H1 (cell line): ENCODE measurements at regions not wholly inside any gene's neighbourhood (a gene's known extent, or its start where the extent isn't known, plus 50 kb on each side); places are given as distances from the start of the nearest gene placed in this dataset.

Experiments
- CTCF ChIA-PET: fragments of 300-600 bp; sonication (Branson Sonifier 250); formaldehyde crosslinking; loops from one replicate; lab custom pipeline; 2021; ENCODE audit not compliant: partially characterized antibody; lab: Charles Lee
- POLR2A ChIA-PET: fragments of 300-600 bp; sonication (Branson Sonifier 250); formaldehyde crosslinking; loops from one replicate; lab custom pipeline; 2021; ENCODE audit warnings: inconsistent platforms; ENCODE audit not compliant: partially characterized antibody; lab: Charles Lee
- DNase-seq, 2 experiments: peaks; one replicate each; pipeline versions ENCODE4 v3.0.0 to v3.0.0-alpha.2; 2010 to 2022; ENCODE audit warnings: low spot score in 2 of 2, low read depth in 1 of 2, mixed read lengths in 1 of 2
- FAIRE-seq: peaks from 2 replicates; lab custom pipeline; 2011; peaks lifted over from hg19 to GRCh38; lab: Jason Lieb, UNC
- H2AFZ ChIP-seq: 2 replicates; pipeline ENCODE4 v1.8.1; 2012; ENCODE audit warnings: low read length, inconsistent platforms
- H2AK5ac ChIP-seq: 2 replicates; pipeline ENCODE4 v1.6.1; 2013; ENCODE audit warnings: low read depth, low read length
- H2BK120ac ChIP-seq: replicated peaks from 2 replicates; pipeline ENCODE3; 2013; ENCODE audit warnings: low read depth, low read length, inconsistent platforms
- H2BK12ac ChIP-seq: 2 replicates; pipeline ENCODE4 v1.6.1; 2013; ENCODE audit warnings: low read depth, low read length
- H2BK15ac ChIP-seq: 2 replicates; pipeline ENCODE4 v1.6.1; 2013; ENCODE audit warnings: low read length
- H2BK20ac ChIP-seq: 2 replicates; pipeline ENCODE4 v1.6.1; 2013; ENCODE audit warnings: low read length
- H2BK5ac ChIP-seq: 2 replicates; pipeline ENCODE4 v1.6.1; 2013; ENCODE audit warnings: low read depth, low read length
- H3K14ac ChIP-seq: 2 replicates; pipeline ENCODE4 v1.6.1; 2013; ENCODE audit warnings: inconsistent platforms; ENCODE audit not compliant: insufficient read length
- H3K18ac ChIP-seq: 2 replicates; pipeline ENCODE4 v1.6.1; 2013; ENCODE audit warnings: low read length; ENCODE audit errors: extremely low read depth
- H3K23ac ChIP-seq: 2 replicates; pipeline ENCODE4 v1.6.1; 2013; ENCODE audit warnings: inconsistent platforms; ENCODE audit not compliant: insufficient read length
- H3K23me2 ChIP-seq: 2 replicates; pipeline ENCODE4 v1.6.1; 2013; ENCODE audit warnings: low read depth, low read length
- H3K27ac ChIP-seq: 2 replicates; pipeline ENCODE4 v1.6.1; 2011; ENCODE audit warnings: low read depth, low read length, inconsistent platforms
- H3K27me3 ChIP-seq, 4 experiments: replicated peaks in 1 of 4; 1 replicate in 1 of 4; 2 replicates in 3 of 4; pipeline versions ENCODE4 v1.6.1 to v1.8.1; 2011 to 2013; ENCODE audit warnings: low read length in 3 of 4, mild to moderate bottlenecking in 3 of 4, inconsistent platforms in 2 of 4, mixed read lengths in 2 of 4, moderate library complexity in 1 of 4; ENCODE audit not compliant: control insufficient read depth in 3 of 4, insufficient read depth in 3 of 4; ENCODE audit errors: extremely low read depth in 1 of 4
- H3K36me3 ChIP-seq, 4 experiments: 2 replicates each; pipeline versions ENCODE4 v1.6.1 to v1.8.1; 2011 to 2013; ENCODE audit warnings: mild to moderate bottlenecking in 4 of 4, low read length in 3 of 4, moderate library complexity in 2 of 4, control low read depth in 1 of 4, inconsistent platforms in 1 of 4; ENCODE audit not compliant: insufficient read depth in 4 of 4, control insufficient read depth in 2 of 4
- H3K4ac ChIP-seq: replicated peaks from 2 replicates; pipeline ENCODE3; 2013; ENCODE audit warnings: low read length, low read depth, mixed read lengths, inconsistent platforms; ENCODE audit not compliant: insufficient read length
- H3K4me1 ChIP-seq, 4 experiments: replicated peaks in 1 of 4; 1 replicate in 1 of 4; 2 replicates in 3 of 4; pipeline versions ENCODE4 v1.6.1 to v1.8.1; 2011 to 2013; ENCODE audit warnings: low read length in 3 of 4, inconsistent platforms in 2 of 4, mixed read lengths in 1 of 4; ENCODE audit not compliant: insufficient read depth in 4 of 4, control insufficient read depth in 3 of 4
- H3K4me2 ChIP-seq, 2 experiments: 2 replicates each; pipeline versions ENCODE4 v1.6.1 to v1.8.1; 2011 to 2013; ENCODE audit warnings: low read depth in 2 of 2, low read length in 2 of 2, control low read depth in 1 of 2, inconsistent platforms in 1 of 2, mild to moderate bottlenecking in 1 of 2; ENCODE audit not compliant: insufficient read depth in 1 of 2
- H3K4me3 ChIP-seq, 4 experiments: fragments of 200-600, 300-600 bp in 1 of 4; sonication (generic), shearing (Covaris generic), sonication (Bioruptor Twin) in 1 of 4; 2 replicates each; pipeline versions ENCODE4 v1.5.1 to v1.8.1; 2011 to 2016; ENCODE audit warnings: low read length in 4 of 4, low read depth in 3 of 4, control low read depth in 2 of 4, inconsistent platforms in 2 of 4, mild to moderate bottlenecking in 2 of 4, mixed read lengths in 1 of 4, moderate library complexity in 1 of 4; ENCODE audit not compliant: insufficient read depth in 2 of 4; ENCODE audit errors: extremely low read depth in 1 of 4
- H3K56ac ChIP-seq: replicated peaks from 2 replicates; pipeline ENCODE3; 2013; ENCODE audit warnings: low read depth, mild to moderate bottlenecking, mixed read lengths, low read length, inconsistent platforms; ENCODE audit not compliant: insufficient read length
- H3K79me1 ChIP-seq: 2 replicates; pipeline ENCODE4 v1.6.1; 2013; ENCODE audit warnings: low read depth, low read length, control low read depth
- H3K79me2 ChIP-seq, 2 experiments: 2 replicates each; pipeline versions ENCODE4 v1.6.1 to v1.8.1; 2012 to 2013; ENCODE audit warnings: low read length in 2 of 2, mild to moderate bottlenecking in 2 of 2, inconsistent platforms in 1 of 2; ENCODE audit not compliant: insufficient read depth in 2 of 2, control insufficient read depth in 1 of 2
- H3K9ac ChIP-seq, 4 experiments: replicated peaks in 1 of 4; 1 replicate in 1 of 4; 2 replicates in 3 of 4; pipeline versions ENCODE4 v1.6.1 to v1.8.1; 2011 to 2013; ENCODE audit warnings: low read depth in 3 of 4, low read length in 3 of 4, control low read depth in 2 of 4, mild to moderate bottlenecking in 2 of 4, moderate library complexity in 2 of 4, inconsistent platforms in 1 of 4; ENCODE audit errors: extremely low read depth in 1 of 4
- H3K9me3 ChIP-seq, 2 experiments: 2 replicates each; pipeline versions ENCODE4 v1.6.1 to v1.8.1; 2012 to 2013; ENCODE audit warnings: mild to moderate bottlenecking in 2 of 2, moderate library complexity in 2 of 2, control low read depth in 1 of 2, inconsistent platforms in 1 of 2, low read depth in 1 of 2, low read length in 1 of 2, mixed read lengths in 1 of 2; ENCODE audit not compliant: insufficient read depth in 2 of 2
- H4K20me1 ChIP-seq, 2 experiments: replicated peaks in 1 of 2; 2 replicates each; pipeline versions ENCODE3 to v1.8.1; 2011 to 2013; ENCODE audit warnings: inconsistent platforms in 2 of 2, low read length in 2 of 2, mild to moderate bottlenecking in 1 of 2; ENCODE audit not compliant: insufficient read depth in 2 of 2, control insufficient read depth in 1 of 2
- H4K5ac ChIP-seq: 2 replicates; pipeline ENCODE4 v1.6.1; 2013; ENCODE audit warnings: low read length, low read depth, mixed read lengths, inconsistent platforms; ENCODE audit not compliant: insufficient read length
- H4K8ac ChIP-seq: 2 replicates; pipeline ENCODE4 v1.8.0; 2013; ENCODE audit warnings: mild to moderate bottlenecking, moderate library complexity, low read length, inconsistent platforms; ENCODE audit not compliant: insufficient read depth; ENCODE audit errors: extremely low read depth
- H4K91ac ChIP-seq: replicated peaks from 2 replicates; pipeline ENCODE3; 2013; ENCODE audit warnings: low read length, mixed read lengths, inconsistent platforms; ENCODE audit not compliant: insufficient read length
- ASH2L ChIP-seq: fragments of 200-600, 300-600 bp; sonication (generic); IDR thresholded peaks from one replicate; pipeline ENCODE4 v1.7.1; 2017; ENCODE audit warnings: low read length
- CEBPB ChIP-seq: IDR thresholded peaks from 2 replicates; pipeline ENCODE4 v1.6.1; 2012; ENCODE audit warnings: low read depth, low read length
- E2F6 ChIP-seq: IDR thresholded peaks from 2 replicates; pipeline ENCODE4 v1.6.1; 2012; ENCODE audit warnings: inconsistent platforms
- JUN ChIP-seq: IDR thresholded peaks from 2 replicates; pipeline ENCODE4 v1.6.1; 2011; ENCODE audit warnings: low read depth, mild to moderate bottlenecking, improper control_type of control experiment, low read length
- PHF8 ChIP-seq: fragments of 200-600 bp; sonication (generic); conservative IDR thresholded peaks from 2 replicates; pipeline ENCODE4 v1.7.1; 2012; ENCODE audit warnings: low read depth, mild to moderate bottlenecking, inconsistent platforms, low read length, moderate library complexity
- RAD21 ChIP-seq, 2 experiments: IDR thresholded peaks in 1 of 2; conservative IDR thresholded peaks in 1 of 2; 2 replicates each; pipeline ENCODE4 v1.6.1; 2011; ENCODE audit warnings: low read depth in 2 of 2, low read length in 2 of 2, improper control_type of control experiment in 1 of 2, inconsistent platforms in 1 of 2, mild to moderate bottlenecking in 1 of 2, moderate library complexity in 1 of 2
- RBBP5 ChIP-seq: IDR thresholded peaks from 2 replicates; pipeline ENCODE4 v1.7.1; 2012; ENCODE audit warnings: low read depth, mild to moderate bottlenecking, inconsistent platforms, low read length, moderate library complexity, borderline replicate concordance
- RFX5 ChIP-seq: IDR thresholded peaks from 2 replicates; pipeline ENCODE4 v1.6.1; 2011; ENCODE audit warnings: low read depth, low read length, improper control_type of control experiment, borderline replicate concordance
- SP4 ChIP-seq: IDR thresholded peaks from 2 replicates; pipeline ENCODE4 v1.6.1; 2012; ENCODE audit warnings: low read length, inconsistent platforms
- SUZ12 ChIP-seq: fragments of 200-600 bp; sonication (generic); IDR thresholded peaks from 2 replicates; pipeline ENCODE4 v1.6.1; 2012; ENCODE audit warnings: mild to moderate bottlenecking, inconsistent platforms, low read length, moderate library complexity, mixed read lengths
- TAF1 ChIP-seq: IDR thresholded peaks from 2 replicates; pipeline ENCODE4 v1.6.1; 2011; ENCODE audit warnings: mild to moderate bottlenecking, low read depth, low read length
- TBP ChIP-seq: IDR thresholded peaks from 2 replicates; pipeline ENCODE4 v1.6.1; 2011; ENCODE audit warnings: low read depth, low read length, improper control_type of control experiment
- YY1 ChIP-seq: IDR thresholded peaks from 2 replicates; pipeline ENCODE4 v1.6.1; 2011; ENCODE audit warnings: low read depth, mild to moderate bottlenecking, low read length
- WGBS, 2 experiments: shearing (Covaris generic) in 1 of 2; methylation state at CpG; one replicate each; pipeline versions ENCODE4 v1.1.6 to v1.1.7; 2013 to 2015; ENCODE audit warnings: low lambda C conversion rate in 2 of 2, mixed read lengths in 2 of 2, inconsistent platforms in 1 of 2, low coverage in 1 of 2, missing lambda C conversion rate in 1 of 2; ENCODE audit not compliant: insufficient replicate concordance in 2 of 2, insufficient coverage in 1 of 2, insufficient read length in 1 of 2; ENCODE audit errors: extremely low coverage in 1 of 2, missing lambda C conversion rate in 1 of 2; 5-methylcytosine and 5-hydroxymethylcytosine counted together

GRCh38 chr20:50363479-50363878 is 146.7 kb upstream of the PTPN1 start:
- H3K18ac ChIP-seq = no peak overlapping the region
- no peaks in the 10 kb centered on the region for H3K79me1 ChIP-seq
- no peak overlapping the region; the same call in 1 of the 2 replicates for H2BK12ac ChIP-seq
- H2AFZ ChIP-seq = no peak overlapping the region
- H3K23ac ChIP-seq = no peak overlapping the region
- H4K8ac ChIP-seq = no peak overlapping the region
- H3K36me3 ChIP-seq = no peaks in the 10 kb centered on the region
- no peak overlapping the region for H3K4me3 ChIP-seq
- H3K4me1 ChIP-seq = no peaks in the 10 kb centered on the region; a peak in 1 of 7 replicates
- no peak overlapping the region for H3K14ac ChIP-seq
- no peak overlapping the region for H3K4ac ChIP-seq
- H3K9ac ChIP-seq = no peak overlapping the region
- no peaks in the 10 kb centered on the region for H3K79me2 ChIP-seq
- H2BK5ac ChIP-seq = no peak overlapping the region
- 83% methylated on average over 3 of the region's 5 CpGs; no CpG with 5 or more reads in 1 of the 2 experiments for WGBS, 2 experiments
- ChIA-PET CTCF (interaction anchor here (0.9 to 1.2 kb wide), 2 partner anchors 11 to 25 kb away, joined by 3 read pairs; no protein-coding TSS in a partner anchor), POLR2A (interaction anchor here (1.7 kb wide), 1 partner anchor 210 kb away, joined by 3 read pairs; the partner anchor contains the start of gene PEDS1)
- H3K27ac ChIP-seq = no peak overlapping the region
- H4K5ac ChIP-seq = no peak overlapping the region
- no peaks in the 10 kb centered on the region; the same call in 1 of the 2 replicates for H3K23me2 ChIP-seq
- no peak overlapping the region for H3K4me2 ChIP-seq
- no peak overlapping the region for H2BK120ac ChIP-seq
- FAIRE-seq (no peak), DNase-seq (no peak)
- no peak overlapping the region for H2BK20ac ChIP-seq
- H4K91ac ChIP-seq = no peak overlapping the region
- H4K20me1 ChIP-seq = no peaks in the 10 kb centered on the region
- no peaks in the 10 kb centered on the region for H3K27me3 ChIP-seq
- no peak overlapping the region for H3K56ac ChIP-seq
- no peak overlapping the region for H2AK5ac ChIP-seq
- no peaks in the 10 kb centered on the region for H3K9me3 ChIP-seq
- no peak overlapping the region for H2BK15ac ChIP-seq
- TF ChIP-seq TAF1 = no peak
- no peak for TF ChIP-seq E2F6
- no peak for TF ChIP-seq SP4
- no peak for TF ChIP-seq CEBPB
- TF ChIP-seq RBBP5 = no peak
- no peak for TF ChIP-seq SUZ12
- no peak for TF ChIP-seq PHF8
- no peak for TF ChIP-seq RFX5
- no peak for TF ChIP-seq YY1
- TF ChIP-seq TBP = no peak
- no peak for TF ChIP-seq ASH2L
- no peak for TF ChIP-seq JUN
- no peak for TF ChIP-seq RAD21 (IDR thresholded peaks at IDR 0.05 in 1 of 2, conservative IDR thresholded peaks at IDR 0.05 in 1 of 2; ENCODE audit: low read depth in 2 of 2, low read length in 2 of 2)
